ENCODE measurements at regions not wholly inside any gene's neighbourhood (a gene's known extent, or its start where the extent isn't known, plus 50 kb on each side); places are given as distances from the start of the nearest gene placed in this dataset.
"Not testable (repeated sequence)": the region's sequence is repeated elsewhere in the genome, so short reads cannot be mapped to it uniquely, and the experiment has no call there.

DNA sequence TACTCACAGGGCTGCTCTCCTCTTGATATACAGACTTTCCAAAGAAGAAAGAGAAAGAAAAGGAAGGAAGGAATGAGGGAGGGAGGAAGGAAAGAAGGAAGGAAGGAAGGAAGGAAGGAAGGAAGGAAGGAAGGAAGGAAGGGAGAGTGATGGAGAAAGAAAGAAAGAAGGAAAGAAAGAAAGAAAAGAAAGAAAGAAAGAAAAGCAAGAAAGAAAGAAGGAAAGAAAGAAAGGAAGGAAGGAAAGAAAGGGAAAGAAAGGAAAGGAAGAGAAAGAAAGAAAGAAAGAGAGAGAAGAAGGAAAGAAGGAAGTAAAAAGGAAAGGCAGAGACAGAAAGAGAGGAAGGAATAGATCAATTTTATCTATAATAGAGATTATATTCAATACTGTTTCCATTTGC is 1257.4 kb downstream of the EPHA7 start:
- DNase-seq (ENCODE audit: low spot score) = no peak

DNA sequence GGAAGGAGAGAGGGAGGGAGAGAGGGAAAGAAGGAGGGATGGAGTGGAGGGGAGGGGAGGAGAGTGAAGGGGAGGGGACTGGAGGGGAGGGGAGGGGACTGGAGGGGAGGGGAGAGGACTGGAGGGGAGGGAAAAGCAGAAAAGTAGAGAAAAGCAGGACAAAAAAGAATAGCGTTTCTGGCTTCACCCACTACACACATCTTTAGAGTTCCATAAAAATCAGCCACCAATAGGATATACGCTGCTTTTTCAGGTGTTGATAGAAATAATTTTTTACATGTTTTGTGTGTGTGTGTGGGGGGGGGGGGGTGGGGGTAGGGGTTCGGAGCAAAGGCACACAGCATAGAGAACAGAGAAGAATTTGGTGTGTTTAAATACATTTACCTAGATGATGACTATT is 1259.1 kb downstream of the EPHA7 start:
- no peak for DNase-seq (ENCODE audit: low spot score)

DNA sequence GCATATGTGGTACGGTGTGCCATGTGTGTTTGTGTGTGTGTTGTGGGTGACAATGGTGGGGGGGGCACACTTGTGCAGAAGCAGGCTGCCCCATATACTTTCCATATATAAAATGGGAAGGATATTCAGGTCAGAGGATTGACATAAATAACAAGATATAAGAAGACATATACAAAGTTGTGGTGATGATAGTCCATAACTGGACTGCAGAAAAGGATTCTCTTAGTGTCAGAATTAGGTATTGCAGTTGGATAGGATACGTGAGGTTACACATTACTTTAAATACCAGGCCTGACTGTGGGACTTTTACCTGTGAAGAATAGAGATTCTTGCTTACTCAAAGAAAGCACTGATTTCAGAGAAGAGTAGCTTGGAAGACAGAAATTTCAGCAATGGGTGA is 1260.3 kb downstream of the EPHA7 start:
- no peak for DNase-seq (ENCODE audit: low spot score)

DNA sequence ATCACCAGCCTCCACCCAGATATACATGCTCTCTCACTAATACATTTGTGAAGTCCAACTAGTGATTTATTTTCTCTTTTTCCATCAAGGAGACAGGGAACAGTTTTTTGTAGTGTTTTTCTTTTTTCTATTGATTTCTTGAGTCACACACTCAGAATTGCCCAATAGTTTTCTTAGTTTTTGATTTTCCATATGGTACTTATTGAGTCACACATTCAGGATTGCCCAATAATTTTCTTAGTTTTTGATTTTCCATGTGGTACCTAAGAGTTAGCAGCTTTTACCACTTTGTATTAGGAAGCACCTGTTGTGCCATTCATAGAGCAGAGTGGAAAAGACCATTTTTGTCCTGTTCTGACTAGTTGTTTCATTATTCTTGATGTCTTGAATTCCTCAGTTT is 1268.8 kb downstream of the EPHA7 start:
- DNase-seq (ENCODE audit: low spot score) = no peak

DNA sequence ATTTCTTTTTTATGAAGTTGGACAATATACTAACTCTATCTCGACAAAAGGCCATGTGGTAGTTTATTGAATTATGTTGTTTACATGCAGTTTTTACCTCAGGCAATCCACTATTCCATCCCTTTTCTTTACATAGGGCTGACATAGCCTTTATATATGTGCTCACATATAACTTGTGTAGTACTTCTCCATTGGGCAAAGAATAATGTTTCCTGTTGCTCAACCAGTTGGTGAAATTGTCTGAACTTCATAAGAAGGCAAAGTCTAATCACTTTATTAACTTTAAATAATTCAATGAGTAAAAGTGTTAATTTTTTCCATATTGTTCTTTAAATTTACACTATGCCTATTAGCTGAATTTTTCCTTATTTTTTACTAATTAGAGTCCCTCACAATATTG is 1272.1 kb downstream of the EPHA7 start:
- no peak for DNase-seq (ENCODE audit: low spot score)

DNA sequence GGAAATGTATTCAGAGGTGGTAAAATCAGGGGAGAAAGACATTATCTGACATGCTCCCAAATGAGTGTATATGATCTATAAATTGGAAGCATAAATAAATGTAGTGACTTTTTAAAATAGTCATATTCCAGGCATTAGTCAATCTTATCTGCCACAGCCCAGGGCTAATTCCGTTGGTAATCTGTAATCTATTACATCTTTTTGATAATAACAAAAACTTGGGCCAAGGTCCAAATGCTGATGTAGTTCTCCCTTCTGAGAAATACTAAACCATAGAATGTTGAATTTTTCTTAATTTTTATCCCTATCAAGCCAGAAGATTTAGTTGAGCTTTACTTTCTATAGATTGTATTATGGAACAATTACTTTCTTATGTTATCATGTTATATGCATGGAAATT is 1279.8 kb downstream of the EPHA7 start:
- no peak for DNase-seq (ENCODE audit: low spot score)

DNA sequence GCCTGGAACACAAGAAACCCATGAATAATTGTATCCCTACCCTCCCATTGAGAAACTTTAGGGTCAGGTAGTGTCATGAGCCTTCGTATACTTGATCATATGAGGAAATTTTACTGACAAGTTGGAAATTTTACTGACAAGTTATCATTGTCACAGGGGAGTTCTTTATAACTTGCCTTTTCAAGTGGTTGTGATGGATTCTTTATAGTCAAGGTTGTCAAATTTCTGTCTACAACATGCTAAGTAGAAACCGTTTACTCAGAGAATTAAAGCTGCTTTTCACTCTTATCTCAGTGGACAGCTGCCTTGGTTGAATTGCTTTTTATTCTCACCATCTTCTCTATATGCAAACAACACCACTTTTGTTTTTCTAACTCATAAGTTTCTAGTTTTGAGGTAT is 1286.4 kb downstream of the EPHA7 start:
- no peak for DNase-seq (ENCODE audit: low spot score)

DNA sequence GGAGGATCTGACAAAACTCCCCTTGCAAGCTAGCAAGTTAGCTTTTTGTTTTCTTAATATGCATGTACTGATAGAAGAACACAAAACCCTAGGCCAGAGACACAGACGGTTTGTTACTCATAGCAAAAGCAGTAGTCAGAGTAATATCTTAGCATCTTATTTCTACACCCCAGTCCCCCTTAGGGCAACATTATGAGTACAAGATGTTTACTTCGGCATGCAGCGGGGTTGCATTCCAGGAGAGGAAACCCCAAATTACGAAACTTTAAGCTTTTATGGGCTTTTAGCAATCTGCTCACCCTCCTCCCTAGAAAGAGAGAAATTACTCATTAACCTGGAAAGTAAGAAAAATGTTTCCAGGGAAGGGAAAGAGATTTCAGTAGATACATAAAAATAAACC is 1286.9 kb downstream of the EPHA7 start:
- DNase-seq (ENCODE audit: low spot score) = no peak

DNA sequence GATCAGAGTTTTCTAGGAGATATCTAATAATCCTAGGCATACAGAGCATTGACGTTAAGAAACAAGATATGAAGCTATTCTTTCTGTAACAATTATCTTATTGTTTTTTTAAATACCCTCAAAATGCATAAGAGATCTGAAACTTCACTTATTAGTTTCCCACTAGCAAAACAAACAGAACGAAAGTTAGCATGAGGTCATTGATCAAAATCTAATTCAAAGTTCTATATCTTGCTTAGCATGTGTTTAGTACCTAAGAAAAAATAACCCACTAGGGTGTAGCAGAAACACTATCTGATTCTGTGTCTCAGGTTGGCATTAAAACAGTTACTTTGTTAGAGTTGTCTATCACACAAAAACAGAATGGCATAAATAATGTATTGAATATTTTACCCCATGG is 1288.4 kb downstream of the EPHA7 start:
- no peak for DNase-seq (ENCODE audit: low spot score)

DNA sequence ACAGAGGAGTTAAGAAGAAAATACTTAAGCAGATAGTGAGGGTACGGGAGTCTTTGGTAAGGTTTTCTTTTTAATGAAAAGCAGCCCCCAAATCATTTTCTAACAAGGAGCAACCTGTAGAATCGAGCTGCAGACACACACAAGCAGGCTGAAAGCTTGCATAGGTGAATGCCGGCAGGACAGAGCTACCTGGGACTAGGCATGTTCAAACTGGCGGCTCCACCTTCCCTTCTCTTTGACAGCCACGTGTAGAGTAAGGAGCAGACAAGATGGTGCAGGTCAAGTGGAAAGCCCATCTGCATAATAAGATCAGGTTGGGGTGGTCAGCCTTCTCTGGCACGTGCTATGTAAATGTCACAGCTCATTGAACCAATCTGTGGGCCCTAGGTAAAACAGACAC is 1292.4 kb downstream of the EPHA7 start:
- no peak for DNase-seq (ENCODE audit: low spot score)

DNA sequence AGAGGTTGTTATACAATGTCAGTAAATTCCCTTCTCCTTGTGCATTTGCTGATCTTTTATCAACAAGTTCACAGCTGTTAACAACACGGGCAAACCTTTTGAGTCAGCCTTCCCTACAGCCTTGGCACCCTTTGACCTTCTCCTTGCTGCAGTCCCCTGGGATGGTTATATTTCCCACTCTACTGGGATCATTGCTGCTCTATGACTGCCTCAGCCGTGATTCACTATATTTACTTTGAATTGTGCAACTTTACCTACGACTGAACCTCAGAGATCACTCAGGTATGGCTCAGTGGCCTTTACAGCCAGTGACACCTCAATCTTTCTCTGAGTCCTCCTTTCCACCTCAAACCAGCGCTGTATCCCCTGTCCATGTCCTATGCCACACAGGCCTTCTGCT is 1293.3 kb downstream of the EPHA7 start:
- no peak for DNase-seq (ENCODE audit: low spot score)

DNA sequence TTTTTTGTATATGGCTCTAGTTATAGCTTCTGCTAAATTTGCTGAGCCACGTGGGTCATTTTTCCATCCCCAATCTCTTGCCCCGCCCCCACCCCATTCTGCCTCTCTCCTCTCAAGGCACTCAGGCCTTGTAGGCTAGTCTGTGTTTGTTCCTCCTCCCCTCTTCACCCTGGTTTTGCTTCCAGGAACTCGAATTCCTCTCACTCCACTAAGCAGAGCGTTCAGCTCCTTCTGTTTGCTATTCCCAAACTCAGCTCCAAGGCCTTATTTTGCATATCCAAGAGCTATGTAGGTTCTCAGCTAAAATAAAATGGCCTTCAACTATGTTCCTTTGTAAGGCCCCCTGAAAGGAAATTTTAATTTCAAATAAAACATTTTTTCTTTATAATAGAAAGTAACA is 1293.7 kb downstream of the EPHA7 start:
- DNase-seq (ENCODE audit: low spot score) = no peak

DNA sequence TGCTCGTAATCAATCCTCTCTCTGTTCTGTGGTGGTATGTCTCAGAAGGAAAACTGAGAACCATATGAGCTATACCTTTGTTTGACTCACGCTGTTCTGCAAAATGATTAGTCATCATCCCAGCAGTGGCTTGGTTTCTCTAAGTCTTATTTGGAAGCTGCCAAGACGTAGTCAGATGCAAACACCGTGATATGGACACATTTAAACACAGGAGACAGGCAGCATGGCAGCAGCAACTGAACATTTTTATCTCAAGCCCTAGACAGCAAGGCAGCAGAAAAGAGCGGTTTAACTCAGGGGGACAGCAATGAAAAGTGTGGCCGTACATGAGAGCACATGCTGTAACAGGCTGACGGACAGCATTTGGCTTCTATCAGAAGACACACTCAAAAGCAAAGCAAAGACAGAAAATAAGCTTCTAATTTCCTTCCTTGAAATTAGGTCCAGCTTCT is 1295.1 kb downstream of the EPHA7 start:
- peak; percentile 45 for DNase-seq (ENCODE audit: low spot score)

DNA sequence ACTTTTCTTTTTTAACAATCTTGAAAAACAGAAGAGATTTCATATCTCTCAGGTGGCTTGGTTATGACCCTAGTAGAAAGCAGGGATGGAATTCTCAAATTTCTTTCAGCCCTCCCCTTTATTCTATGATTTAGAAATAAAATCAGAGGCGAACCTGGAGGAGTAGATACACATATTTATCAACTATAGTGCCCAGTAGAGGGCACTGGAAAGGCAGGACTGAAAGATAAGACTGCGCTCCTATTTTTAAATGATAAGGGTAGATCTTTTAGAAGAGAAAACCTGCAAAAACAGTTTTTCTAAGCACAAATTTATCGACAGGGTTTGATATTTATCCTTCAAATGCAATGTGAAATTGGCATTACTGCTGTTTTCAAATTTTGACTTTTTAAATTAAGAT is 1296.6 kb downstream of the EPHA7 start:
- peak; percentile 16 for DNase-seq (ENCODE audit: low spot score)

DNA sequence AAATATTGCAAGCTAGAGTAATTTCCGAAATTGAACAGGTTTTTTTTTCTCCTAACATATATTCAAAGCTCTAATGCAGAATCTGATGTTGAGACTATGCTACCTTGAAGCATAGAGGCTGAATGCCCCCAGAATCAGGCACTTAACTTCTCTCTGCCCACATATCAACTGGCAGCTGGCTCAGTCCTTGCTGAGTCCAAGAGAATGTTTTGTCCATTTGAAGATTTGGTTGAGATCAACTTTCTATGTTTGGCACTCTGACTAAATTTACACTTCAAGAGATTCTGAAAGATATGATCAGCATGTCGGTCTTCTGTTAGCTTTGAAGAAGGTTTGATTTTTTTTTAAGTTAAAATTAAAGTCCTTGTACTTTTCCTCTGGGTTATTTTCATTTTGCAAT is 1298.1 kb downstream of the EPHA7 start:
- DNase-seq (ENCODE audit: low spot score) = no peak

DNA sequence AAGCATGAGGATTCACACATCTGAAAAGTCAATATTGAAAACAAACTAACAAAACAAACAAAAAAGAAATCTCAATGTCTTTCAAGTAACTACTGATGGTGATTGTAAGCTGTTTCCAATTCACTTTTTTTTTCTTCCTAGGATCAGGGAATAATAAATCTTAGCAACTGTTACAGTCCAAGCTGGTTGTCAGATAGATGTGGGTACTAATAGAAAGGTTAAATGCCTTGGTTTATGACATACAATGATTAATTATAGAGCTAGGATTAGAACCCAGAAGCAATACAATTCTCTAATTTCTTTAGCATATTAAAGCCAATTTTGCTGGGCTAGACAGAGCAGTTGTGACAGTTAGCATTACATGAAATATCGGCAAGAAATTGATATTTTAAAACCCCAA is 1301.6 kb downstream of the EPHA7 start:
- DNase-seq (ENCODE audit: low spot score) = no peak

DNA sequence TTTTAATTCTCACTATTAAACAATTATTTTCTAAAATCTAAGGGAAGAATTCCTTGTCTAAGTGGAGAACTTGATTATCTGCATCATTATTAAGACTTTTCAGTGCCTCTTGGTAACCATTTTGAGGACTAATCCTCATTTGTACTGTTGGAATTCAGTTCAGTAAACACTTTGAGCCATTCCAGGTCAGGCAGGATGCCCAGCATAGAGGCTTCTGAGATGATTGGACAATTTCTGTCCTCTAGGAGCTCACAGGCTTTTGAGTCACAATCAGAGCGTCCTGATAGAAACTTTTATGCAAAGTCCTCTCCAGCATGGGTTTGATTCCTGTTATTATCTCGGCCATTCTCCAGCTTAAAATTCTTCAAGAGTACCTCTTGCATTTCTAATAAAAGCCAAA is 1304.6 kb downstream of the EPHA7 start:
- DNase-seq (ENCODE audit: low spot score) = no peak

DNA sequence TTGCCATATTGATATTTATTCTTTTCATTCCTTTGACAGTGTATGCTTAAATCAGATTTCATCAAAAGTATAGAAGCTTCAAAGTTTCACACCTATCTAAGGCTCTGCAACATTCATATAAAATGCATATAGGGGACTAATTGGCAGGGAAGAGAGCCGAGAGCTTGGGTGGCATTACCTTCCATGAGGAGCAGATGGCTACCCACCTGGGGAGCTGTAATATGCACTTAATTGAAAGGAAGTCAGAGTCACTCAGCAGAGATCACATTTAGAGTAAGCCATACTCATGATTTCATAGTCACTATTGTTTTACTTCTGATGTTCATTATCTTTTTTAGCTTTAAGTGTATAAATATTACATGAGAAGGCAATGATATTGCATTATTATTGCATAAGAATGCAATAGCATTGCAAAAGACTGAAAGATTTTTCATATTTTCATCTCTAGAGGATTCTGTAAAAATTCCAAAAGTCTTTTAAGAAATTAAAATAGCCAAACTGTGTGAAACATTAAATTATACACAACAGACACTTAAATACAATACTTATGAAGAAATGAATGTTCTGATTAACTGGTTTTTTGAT is 1305.2 kb downstream of the EPHA7 start:
- no peak for DNase-seq (ENCODE audit: low spot score)

DNA sequence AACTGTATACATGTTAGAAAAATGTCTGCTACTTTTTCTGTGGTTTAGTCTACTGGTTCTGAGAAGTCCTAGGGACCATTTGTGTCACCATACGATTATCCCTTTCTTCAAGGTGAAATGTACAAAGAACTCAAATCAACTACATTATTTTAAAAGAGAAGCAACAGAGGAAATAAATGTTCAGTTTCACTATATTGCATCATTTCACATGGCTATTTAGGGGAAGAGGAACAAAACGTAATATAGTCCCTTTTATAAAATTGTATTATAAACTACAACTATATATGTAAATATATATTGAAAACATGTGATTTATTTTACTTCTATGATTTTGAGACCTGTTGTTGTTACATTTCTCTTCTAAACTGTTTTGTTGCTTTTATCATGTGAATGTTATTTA is 1308.0 kb downstream of the EPHA7 start:
- DNase-seq (ENCODE audit: low spot score) = no peak

DNA sequence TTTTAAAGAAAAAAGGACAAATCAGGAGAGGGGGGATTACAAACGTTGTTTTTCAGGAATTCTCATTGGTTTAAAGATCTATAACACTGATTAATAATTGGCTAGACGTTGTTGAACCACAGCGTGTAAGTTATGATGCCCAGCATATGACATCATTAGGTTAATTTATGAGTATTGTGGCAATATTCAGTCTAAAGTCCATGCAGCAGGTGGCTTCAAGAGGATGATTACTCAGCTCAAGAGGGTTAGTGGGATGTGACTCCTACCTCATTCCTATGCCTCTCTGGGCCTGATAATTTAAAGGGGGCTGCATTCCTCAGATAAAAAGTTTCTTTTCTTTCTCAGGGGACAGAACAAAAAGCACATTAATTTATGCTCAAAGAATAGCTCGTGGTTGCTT is 1309.0 kb downstream of the EPHA7 start:
- no peak for DNase-seq (ENCODE audit: low spot score)

DNA sequence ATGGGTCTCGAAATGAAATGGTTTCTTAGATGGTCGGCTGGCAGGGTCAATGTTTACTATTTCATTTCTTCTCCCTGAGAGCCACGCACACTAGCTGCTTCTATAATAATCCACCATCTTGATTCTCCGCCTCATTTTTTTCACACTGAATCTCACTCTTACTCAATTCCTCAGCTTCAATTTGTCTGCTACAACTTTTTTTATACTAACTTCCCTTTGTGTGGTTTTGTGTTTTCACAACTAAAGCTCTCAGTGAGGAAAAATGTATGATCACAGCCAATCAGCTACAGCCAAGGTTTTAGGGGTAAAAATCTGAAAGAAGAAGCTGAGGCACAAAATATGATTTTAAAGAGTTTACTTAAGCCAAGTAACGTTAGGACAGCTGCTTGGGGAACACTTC is 1309.4 kb downstream of the EPHA7 start:
- DNase-seq (ENCODE audit: low spot score) = no peak

DNA sequence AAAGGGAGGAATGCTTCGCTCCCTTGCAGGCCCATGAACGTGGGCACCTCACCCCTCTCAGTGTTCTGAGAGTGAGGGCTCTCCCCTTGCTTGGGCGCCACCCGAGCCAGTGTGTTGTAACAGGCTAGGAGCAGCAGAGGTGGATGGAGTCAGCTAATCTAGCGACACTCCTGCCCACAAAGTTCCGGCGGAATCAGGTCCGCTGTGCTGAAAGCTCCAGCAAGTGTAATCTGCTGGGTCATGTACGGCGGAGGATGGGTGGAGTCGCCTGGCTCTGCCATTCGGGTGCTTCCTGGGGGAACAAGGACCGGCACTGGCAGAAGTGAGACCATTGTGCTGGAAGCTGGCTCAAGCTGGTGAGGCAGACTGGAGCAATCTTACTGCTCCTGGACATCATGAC is 1310.1 kb downstream of the EPHA7 start:
- DNase-seq (ENCODE audit: low spot score) = no peak

DNA sequence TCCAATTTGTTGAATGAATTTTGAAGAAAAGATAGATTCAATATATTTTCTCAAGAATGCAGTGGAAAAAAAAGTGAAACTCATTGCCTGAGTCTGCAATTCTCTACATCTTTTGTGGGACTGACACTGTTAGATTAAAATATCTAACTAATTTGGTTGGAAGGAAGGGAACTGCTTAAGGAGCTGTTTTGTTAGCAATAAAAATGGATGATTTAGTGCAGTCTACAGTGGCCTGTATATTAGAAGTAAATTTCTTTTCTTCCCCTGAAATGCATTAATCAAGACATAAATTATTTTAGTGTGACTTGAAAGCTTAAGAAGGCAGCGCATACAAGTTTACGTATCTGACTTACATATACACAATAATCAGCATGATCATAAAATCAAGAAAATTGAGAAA is 1332.6 kb downstream of the EPHA7 start:
- DNase-seq (ENCODE audit: low spot score) = no peak

DNA sequence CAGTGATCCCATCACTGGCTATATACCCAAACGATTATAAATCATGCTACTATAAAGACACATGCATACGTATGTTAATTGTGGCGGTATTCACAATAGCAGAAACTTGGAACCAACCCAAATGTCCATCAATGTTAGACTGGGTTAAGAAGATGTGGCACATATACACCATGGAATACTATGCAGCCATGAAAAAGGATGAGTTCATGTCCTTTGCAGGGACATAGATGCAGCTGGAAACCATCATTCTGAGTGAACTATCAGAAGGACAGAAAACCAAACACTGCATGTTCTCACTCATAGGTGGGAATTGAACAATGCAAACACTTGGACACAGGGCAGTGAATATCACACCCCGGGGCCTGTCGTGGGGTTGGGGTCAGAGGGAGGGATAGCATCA is 1335.4 kb downstream of the EPHA7 start:
- DNase-seq (ENCODE audit: low spot score) = not testable (repeated sequence)

DNA sequence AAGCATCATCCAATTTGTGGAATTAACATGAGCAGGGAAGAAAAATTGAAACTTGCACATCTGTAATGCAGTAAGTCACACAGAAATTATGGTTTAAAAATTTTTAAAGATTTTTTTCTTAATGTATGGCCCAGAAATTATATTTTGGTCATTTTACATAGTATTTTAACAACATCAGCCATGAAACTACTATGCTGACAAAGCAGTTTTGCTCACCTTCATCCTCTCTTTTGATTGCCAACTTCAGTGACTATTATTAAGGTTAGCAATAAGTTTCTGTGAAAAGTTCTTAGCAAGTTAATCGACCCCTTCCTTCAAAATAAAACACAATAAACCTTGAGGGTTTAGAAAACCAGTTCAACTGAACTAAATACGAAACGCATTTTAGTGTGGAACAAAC is 1347.0 kb downstream of the EPHA7 start:
- no peak for DNase-seq (ENCODE audit: low spot score)
